Glomerular visceral epithelial cell (primary cell): ENCODE measurements at regions not wholly inside any gene's neighbourhood (a gene's known extent, or its start where the extent isn't known, plus 50 kb on each side); places are given as distances from the start of the nearest gene placed in this dataset.
"Not testable (repeated sequence)": the region's sequence is repeated elsewhere in the genome, so short reads cannot be mapped to it uniquely, and the experiment has no call there.

Experiments used
- DNase-seq: peaks from one replicate; pipeline ENCODE4 v3.0.0-alpha.2; 2016; ENCODE audit errors: extremely low spot score

DNA sequence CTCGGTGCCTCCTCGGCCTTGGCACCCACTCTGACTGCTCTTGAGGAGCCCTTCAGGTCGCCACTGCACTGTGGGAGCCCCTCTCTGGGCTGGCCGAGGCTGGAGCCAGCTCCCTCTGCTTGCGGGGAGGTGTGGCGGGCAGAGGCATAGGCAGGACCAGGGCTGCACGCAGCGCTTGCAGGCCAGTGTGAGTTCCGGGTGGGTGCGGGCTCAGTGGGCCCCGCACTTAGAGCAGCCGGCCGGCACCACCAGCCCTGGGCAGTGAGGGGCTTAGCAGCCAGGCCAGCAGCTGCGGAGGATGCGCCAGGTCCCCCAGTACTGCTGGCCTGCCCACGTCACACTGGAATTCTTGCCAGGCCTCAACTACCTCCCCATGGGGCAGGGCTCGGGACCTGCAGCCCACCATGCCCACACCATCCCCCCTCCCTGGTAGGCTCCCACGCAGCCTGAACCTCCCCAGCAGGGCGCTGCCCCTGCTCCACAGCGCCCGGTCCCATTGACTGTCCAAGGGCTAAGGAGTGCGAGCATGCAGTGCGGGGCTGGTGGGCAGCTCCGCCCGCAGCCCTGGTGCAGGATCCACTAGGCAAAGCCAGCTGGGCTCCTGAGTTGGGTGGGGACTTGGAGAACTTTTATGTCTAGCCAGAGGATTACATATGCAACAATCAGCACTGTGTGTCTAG is 602.9 kb upstream of the ST8SIA4 start:
- DNase-seq = no peak

GRCh38 chr5:101482931-101483330 is 579.8 kb upstream of the ST8SIA4 start:
- DNase-seq = peak; percentile 13

DNA sequence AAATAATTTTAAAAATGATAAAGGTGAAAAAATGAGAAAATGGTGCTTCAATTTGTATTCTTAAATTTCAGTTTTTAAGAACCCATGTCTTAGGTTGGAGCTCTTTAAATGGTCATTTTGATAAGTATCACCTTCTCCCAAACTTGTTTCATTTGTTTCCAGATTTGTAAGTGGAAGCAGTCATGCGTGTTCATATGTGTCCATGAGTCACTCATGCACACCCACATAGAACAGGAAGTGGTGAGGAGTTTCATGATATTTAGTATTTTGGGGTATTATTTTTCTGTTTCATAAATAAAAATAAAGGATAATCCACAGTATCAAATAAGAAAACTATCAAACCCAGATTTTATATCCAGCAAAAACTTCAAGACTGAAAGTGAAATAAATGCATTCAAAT is 570.4 kb upstream of the ST8SIA4 start:
- DNase-seq = peak; percentile 51

DNA sequence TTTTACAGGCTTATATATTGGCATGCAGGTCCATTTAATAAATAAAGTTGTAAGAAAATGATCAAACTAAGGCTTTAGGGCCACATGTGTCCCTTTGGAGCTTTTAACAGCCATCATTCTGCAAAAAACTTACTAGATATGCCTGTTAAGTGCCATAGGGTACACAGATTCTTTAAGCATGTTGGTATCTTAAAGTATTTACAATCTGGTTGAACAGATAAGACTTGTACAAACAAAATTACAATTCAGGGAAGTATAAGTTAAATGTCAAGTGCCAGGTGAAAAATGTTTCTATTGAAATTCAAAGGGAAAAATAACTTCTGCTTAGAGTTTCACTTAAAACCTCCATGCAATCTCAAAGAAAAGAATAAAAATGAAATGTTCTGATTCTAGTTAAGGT is 558.4 kb upstream of the ST8SIA4 start:
- DNase-seq = no peak

- no peak for DNase-seq
Measured at GRCh38 chr5:101458587-101458986, 555.5 kb upstream of the ST8SIA4 start.

- no peak for DNase-seq
Measured at GRCh38 chr5:101455851-101456250, 552.8 kb upstream of the ST8SIA4 start.

DNA sequence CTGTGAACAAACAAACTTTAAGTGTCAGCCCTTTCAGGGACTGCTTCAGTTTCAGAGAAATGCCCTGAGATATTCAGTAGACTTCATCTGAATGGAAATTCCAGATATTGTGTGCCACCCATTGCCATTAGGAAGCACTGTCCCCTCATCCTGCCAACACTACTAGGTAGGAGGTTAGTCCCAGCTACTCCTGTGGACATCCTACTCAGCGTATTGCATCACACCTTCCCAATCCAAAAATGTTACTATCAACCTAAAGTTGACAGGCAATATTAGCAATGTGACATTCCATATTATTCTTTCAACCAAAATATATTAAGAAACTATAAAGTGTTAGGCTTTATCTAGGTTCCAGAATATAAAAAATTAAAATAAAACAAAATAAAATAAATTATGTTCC is 552.0 kb upstream of the ST8SIA4 start:
- no peak for DNase-seq

- DNase-seq = not testable (repeated sequence)
Measured at GRCh38 chr5:101442281-101442680, 539.2 kb upstream of the ST8SIA4 start.

DNA sequence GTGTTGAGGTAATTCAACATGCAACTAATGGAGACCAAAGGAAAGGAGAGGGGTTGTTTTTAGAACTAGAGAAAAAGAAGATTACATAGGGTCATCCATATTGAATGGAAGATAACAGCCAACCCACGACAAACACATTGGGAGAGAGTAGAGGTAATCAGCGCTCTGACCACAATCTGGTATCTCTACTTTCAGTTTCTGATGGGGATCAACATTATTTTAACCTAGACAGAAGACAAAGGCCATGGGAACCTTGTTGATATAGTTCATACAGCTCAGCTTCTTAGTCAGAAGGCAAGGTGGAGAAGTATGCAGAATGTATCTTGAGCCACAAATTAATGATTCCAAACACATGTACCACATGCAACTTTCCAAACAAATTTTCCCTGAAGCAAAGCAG is 537.1 kb upstream of the ST8SIA4 start:
- no peak for DNase-seq

GRCh38 chr5:101437351-101437750 is 534.3 kb upstream of the ST8SIA4 start:
- no peak for DNase-seq

DNA sequence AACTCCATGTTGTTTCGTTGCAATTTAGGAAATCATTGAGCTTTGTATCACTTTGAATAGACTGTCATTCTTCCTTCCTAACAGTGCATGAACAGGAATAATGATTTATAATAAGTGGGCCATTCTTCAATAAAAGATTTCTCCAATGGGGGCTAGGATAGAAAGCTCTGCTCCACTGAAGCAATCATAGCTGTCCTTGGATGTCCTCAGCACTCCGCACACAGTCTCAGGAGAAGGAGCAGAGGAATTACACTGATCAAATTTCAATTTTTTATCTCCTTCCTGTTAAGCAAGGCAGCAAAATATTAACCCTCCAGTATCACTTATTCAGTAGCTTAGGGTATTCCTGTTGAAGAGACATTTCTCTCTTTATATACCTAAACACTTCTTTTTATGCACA is 532.7 kb upstream of the ST8SIA4 start:
- no peak for DNase-seq

DNA sequence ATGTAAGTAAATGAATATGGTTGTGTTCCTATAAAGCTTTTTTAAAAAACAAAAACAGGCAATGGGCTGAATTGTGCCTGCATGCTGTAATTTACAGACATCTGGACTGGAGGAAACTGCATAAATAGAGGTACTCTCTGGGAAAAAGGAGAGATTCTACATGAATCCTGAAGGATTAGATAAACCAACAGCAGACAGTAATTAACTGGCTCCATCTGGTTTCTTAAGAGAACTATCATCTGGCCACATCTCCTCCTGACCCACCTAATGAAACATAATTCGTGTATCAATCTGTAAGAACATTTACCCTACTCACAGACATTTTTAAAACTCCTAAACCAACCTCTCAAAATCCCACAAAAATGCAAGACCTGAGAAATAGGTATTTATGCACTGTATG is 528.1 kb upstream of the ST8SIA4 start:
- no peak for DNase-seq

DNA sequence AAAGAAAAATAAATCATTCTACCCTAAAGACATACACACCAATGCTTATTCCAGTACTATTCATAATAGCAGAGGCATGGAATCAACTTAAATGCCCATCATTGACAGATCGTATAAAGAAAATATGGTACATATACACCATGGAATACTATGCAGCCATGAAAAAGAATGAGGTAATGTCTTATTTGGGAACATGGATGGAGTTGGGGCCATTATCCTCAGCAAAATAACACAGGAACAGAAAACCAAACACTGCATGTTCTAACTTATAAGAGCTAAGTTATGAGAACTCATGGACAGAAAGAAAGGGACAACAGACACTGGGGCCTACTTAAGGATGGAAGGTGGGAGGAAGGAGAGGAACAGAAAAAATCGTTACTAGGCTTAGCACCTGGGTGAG is 527.5 kb upstream of the ST8SIA4 start:
- no peak for DNase-seq

GRCh38 chr5:101429241-101429640 is 526.2 kb upstream of the ST8SIA4 start:
- no peak for DNase-seq

GRCh38 chr5:101425339-101425859 is 522.3 kb upstream of the ST8SIA4 start:
- no peak for DNase-seq

DNA sequence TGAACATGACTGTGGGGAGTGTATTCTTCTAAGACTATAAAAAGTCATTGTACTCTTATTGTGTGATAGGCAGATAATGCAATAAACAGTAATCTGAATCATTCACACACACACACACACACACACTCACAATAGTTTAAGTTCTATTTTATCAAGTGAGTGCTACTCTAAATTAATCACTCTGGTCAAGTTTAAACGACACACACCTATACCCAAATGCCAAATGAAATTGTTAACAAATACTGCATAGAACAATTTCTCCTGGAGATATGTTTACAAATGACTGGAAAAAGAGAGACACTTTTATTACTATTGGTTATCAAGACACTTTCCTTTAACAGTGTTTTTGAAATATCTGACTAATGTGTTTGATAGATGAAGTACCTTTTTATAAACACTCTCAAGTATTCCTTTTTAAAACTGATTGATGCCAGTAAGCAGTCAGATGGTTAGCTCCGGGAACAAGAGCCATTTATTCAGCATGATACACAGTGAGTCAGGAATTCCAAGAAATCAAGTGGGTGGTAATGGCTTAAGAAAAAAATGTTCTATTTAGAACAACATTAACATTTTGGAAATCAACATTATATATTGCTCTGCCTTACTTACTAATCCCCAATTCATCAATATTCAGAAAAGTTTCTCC is 521.6 kb upstream of the ST8SIA4 start:
- peak; percentile 45 for DNase-seq

DNA sequence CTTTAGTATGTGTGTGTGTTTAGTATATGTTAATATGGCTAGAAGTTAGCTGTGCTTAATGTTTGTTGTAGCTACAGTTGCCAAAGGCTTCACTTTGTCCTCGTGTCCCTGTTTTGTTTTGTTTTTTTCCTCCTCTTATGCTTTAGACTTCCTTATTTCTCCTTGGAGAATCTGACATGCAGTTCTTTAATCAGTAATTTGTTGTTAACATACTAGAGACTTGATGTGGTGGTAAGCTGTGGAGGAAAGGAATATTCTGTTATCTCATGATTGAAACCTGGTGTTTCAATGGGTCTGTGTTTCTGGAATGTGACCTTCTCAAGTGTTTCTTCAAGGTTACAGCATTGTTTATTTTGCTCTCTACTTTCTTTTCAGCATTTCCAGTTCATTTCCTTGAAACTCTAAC is 515.6 kb upstream of the ST8SIA4 start:
- DNase-seq = no peak

GRCh38 chr5:101404531-101404930 is 501.4 kb upstream of the ST8SIA4 start:
- DNase-seq = no peak

DNA sequence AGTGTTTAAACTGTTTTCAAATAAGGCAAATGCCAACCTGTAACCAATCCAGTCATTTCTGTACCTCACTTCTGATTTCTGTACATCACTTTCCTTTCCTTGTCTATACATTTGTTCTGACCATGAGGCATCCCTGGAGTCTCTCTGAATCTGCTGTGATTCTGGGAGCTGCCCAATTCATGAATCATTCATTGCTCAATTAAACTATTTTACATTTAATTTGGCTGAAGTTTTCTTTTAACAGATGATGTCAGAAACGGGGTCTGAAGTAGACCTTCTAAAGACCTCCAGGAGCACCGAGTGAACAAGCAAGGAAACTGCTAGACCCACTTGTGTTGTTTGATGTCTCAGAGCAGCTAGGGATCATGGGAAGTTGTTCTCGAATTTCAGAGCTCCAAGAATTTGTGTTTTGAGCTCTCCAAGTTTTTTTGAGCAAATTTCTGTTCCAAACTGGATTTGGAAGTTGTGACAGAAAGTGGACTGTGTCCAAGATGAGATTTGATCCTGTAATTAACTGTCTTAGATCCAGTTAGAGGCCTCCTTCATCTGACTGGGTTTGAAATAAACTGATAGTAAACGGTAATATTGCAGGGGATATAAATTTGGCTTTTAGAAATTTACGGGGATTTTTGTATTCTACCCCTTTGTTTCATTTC is 490.8 kb upstream of the ST8SIA4 start:
- DNase-seq = no peak

GRCh38 chr5:101390151-101390908 is 487.2 kb upstream of the ST8SIA4 start:
- DNase-seq = peak; percentile 63

DNA sequence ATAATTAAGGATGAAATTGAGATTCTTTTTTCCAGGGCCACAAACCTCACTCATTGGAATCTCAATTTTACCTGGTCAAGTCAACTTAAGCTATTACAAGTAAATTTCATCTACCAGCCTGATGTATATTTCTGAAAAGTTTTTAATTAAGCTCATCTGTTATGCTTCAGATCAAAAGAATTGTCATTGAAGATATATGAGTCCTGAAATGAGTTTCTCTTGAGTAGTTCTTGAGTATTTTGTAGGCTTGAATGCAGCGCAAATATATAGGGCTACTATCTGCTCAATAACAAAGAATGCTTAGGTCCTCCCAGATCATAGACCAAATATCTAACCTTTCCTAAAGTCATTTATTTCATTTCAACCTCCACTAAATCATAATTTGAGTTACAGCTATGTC is 482.2 kb upstream of the ST8SIA4 start:
- DNase-seq = no peak

- peak; percentile 2 for DNase-seq
Measured at GRCh38 chr5:101370181-101370580, 467.1 kb upstream of the ST8SIA4 start.
